ENCODE measurements at regions not wholly inside any gene's neighbourhood (a gene's known extent, or its start where the extent isn't known, plus 50 kb on each side); places are given as distances from the start of the nearest gene placed in this dataset.

DNA sequence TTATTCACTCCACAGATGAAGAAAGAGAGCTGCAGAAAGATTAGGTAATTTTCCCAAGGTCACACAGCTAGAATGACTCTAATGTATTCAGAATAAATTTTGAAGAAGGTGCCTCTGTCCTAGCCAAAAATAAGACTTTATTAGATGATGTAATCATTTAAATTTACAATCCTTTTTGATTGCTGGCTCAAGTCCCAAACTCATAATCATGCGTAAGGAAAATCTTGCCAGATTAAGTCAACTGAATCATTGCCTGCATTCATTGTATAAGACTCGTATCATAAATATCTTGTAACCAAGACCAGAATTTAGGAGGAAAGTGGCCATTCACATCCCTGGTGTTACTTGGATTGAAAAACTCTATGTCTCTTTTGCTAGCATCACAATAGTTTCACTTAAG is 53.1 kb upstream of the STK39 start:
- no peak for TF ChIP-seq POLR2A (IDR thresholded peaks at IDR 0.05)
- TF ChIP-seq, protein P1, sequence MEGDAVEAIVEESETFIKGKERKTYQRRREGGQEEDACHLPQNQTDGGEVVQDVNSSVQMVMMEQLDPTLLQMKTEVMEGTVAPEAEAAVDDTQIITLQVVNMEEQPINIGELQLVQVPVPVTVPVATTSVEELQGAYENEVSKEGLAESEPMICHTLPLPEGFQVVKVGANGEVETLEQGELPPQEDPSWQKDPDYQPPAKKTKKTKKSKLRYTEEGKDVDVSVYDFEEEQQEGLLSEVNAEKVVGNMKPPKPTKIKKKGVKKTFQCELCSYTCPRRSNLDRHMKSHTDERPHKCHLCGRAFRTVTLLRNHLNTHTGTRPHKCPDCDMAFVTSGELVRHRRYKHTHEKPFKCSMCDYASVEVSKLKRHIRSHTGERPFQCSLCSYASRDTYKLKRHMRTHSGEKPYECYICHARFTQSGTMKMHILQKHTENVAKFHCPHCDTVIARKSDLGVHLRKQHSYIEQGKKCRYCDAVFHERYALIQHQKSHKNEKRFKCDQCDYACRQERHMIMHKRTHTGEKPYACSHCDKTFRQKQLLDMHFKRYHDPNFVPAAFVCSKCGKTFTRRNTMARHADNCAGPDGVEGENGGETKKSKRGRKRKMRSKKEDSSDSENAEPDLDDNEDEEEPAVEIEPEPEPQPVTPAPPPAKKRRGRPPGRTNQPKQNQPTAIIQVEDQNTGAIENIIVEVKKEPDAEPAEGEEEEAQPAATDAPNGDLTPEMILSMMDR (IDR thresholded peaks at IDR 0.05) = no peak
- H3K27ac ChIP-seq = no peak overlapping the region
- no peaks in the 10 kb centered on the region for H3K9me3 ChIP-seq
- H3K27me3 ChIP-seq = no peaks in the 10 kb centered on the region
- DNase-seq = no peak
- H3K4me1 ChIP-seq = peaks cover 0 to under 1% (median 0%) of the 10 kb centered on the region in 4 donors
- no peak overlapping the region for H3K4me3 ChIP-seq
- H3K36me3 ChIP-seq = no peaks in the 10 kb centered on the region

DNA sequence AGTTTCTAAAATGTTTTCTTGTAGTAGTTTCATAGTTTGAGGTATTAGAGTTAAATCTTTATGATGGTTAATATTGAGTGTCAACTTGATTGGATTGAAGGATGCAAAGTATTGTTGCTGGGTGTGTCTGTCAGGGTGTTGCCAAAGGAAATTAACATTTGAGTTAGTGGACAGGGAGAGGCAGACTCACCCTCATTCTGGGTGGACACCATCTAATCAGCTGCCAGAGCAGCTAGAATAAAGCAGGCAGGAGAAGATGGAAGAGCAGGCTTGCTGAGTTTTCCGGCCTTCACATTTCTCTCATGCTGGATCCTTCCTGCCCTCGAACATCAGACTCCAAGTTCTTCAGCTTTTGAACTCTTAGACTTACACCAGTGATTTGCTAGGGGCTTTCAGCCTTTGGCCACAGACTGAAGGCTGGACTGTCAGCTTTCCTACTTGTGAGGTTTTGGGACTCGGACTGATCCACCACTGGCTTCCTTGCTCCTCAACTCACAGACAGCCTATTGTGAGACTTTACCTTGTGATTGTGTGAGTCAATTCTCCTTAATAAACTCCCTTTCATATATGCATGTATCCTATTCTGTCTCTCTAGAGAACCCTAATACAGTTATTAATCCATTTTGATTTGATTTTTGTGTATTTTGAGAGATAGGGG is 56.8 kb upstream of the STK39 start:
- Histone ChIP-seq H3K4me1 (no peaks in the 10 kb centered on the region), H3K27ac (no peak overlapping the region), H3K36me3 (no peaks in the 10 kb centered on the region), H3K4me3 (no peak overlapping the region), H3K9me3 (no peaks in the 10 kb centered on the region), H3K27me3 (no peaks in the 10 kb centered on the region)
- DNase-seq = no peak
- TF ChIP-seq, protein P1 (IDR thresholded peaks at IDR 0.05) = no peak
- no peak for TF ChIP-seq POLR2A (IDR thresholded peaks at IDR 0.05)

DNA sequence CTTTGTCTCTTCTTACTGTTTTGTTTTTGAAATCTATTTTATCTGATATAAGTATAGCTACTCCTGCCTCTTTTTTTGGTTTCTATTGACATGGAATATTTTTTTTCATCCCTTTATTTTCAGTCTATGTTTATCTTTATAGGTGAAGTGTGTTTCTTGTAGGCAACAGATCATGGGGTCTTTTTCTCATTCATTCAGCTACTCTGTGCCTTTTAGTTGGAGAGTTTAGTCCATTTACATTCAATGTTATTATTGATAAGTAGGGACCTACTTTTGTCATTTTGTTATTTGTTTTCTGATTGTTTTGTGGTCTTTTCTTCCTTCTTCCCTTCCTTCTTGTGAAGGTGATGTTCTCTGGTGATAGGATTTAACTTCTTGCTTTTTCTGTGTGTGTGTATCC is 60.0 kb upstream of the STK39 start:
- Histone ChIP-seq H3K9me3 (no peaks in the 10 kb centered on the region), H3K27me3 (no peaks in the 10 kb centered on the region), H3K4me1 (no peaks in the 10 kb centered on the region), H3K36me3 (no peaks in the 10 kb centered on the region), H3K27ac (no peak overlapping the region), H3K4me3 (no peak overlapping the region)
- DNase-seq = no peak
- TF ChIP-seq POLR2A (IDR thresholded peaks at IDR 0.05) = no peak
- TF ChIP-seq, protein P1 (IDR thresholded peaks at IDR 0.05) = no peak

DNA sequence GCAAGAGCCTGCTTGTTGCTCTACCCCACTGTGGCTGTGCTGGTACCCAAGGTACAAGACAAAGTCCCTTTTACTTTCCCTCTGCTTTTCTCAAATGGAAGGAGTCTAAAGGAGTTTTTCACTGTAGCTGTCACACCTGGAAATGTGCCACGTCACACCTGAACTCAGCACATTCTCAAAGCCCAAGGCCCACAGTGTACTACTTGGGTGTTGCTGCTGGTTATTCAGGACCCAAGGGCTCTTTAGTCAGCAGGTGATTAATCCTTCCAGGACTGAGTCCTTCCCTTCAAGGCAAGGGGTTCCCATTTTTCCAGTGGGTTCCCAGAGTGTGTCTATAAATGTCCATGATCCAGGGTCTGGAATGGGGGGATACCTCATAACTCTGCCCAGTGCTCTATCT is 63.2 kb upstream of the STK39 start:
- no peaks in the 10 kb centered on the region for H3K36me3 ChIP-seq
- H3K4me3 ChIP-seq = no peak overlapping the region
- H3K27me3 ChIP-seq = no peaks in the 10 kb centered on the region
- H3K4me1 ChIP-seq = no peaks in the 10 kb centered on the region
- H3K9me3 ChIP-seq = no peaks in the 10 kb centered on the region
- TF ChIP-seq, protein P1 (IDR thresholded peaks at IDR 0.05) = no peak
- no peak for TF ChIP-seq POLR2A (IDR thresholded peaks at IDR 0.05)
- no peak overlapping the region for H3K27ac ChIP-seq
- no peak for DNase-seq

DNA sequence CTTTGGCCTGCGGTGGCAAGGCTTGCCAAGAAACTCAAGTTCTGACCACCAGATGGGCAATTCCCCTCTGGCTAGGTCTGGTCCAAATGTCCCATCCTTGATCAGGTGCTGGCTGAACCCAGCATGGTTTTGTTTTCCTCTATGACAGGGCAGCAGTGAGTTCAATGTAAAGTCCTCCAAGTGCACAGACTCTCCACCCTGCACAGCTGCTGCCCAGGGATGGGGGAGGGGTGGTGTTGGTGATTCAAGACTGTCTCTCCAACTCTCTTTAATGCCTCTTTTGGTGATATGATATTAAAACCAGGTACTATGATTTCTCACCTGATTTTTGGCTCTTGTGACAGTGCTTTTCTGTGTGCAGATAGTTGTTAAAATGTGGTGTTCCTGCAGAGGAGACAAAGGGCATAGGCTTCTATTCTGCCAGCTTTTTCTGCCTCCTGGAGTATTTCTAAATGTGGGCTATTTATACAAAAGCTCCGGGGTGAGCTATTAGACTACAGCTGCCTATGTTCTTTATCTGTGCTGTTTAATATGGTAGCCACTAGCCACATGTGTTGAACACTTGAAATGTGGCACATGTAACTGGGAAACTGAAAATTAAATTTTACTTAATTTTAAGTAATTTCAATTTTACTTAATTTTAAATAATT is 64.0 kb upstream of the STK39 start:
- H3K36me3 ChIP-seq = no peaks in the 10 kb centered on the region
- H3K9me3 ChIP-seq = no peaks in the 10 kb centered on the region
- TF ChIP-seq POLR2A (IDR thresholded peaks at IDR 0.05) = no peak
- H3K4me1 ChIP-seq = no peaks in the 10 kb centered on the region
- H3K27ac ChIP-seq = no peak overlapping the region
- H3K27me3 ChIP-seq = no peaks in the 10 kb centered on the region
- no peak overlapping the region for H3K4me3 ChIP-seq
- DNase-seq = no peak

DNA sequence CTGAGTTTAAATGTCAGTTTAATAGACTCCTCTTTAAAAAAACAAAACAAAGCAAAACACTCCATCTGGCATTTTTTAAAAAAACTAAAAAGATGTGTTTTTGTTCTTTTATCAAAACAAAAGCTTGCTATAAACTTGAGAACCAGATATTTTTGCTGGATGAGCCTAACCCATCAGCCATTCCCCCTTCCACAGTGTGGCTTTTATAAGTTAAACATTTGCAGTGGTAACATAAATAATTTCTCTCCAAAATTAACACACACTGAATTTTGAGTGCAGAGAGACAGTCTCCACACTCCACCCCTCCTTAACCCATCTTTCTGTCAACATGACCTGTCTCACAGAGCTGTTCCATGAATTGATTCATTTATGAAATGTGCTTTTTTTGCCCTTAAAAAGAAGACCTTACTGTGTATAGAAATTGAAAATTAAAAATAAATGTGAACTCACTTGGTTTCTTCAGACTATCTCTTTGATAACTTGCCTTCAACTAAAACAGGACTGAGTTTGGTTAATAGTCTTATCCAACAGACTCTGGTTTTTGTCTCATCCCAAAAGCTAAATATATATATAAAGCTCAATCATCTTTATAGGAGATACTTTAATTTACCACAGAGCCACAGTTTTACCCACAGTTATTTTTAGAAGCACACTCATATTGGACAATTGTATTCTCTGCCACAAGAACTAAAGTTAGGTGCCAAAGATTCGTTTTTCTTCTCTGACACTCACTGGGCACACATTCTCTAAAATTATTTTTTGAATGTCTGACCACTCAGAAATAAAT is 64.8 kb upstream of the STK39 start:
- no peaks in the 10 kb centered on the region for H3K4me1 ChIP-seq
- TF ChIP-seq, protein P1 (IDR thresholded peaks at IDR 0.05) = no peak
- no peak for TF ChIP-seq POLR2A (IDR thresholded peaks at IDR 0.05)
- H3K9me3 ChIP-seq = no peaks in the 10 kb centered on the region
- no peak overlapping the region for H3K4me3 ChIP-seq
- DNase-seq = no peak
- H3K27me3 ChIP-seq = no peaks in the 10 kb centered on the region
- no peak overlapping the region for H3K27ac ChIP-seq
- no peaks in the 10 kb centered on the region for H3K36me3 ChIP-seq
